Kidney (tissue), 13 donors: ENCODE measurements at regions not wholly inside any gene's neighbourhood (a gene's known extent, or its start where the extent isn't known, plus 50 kb on each side); places are given as distances from the start of the nearest gene placed in this dataset.

ENCODE experiments used
- DNase-seq, 5 donors: peaks; one replicate each; pipeline ENCODE4 v3.0.0-alpha.2; 2013 to 2020
- FAIRE-seq: peaks from 2 replicates; lab custom pipeline; 2012; peaks lifted over from hg19 to GRCh38; lab: Jason Lieb, UNC
- H3K27ac ChIP-seq, 2 donors: one replicate each; pipeline ENCODE4 v1.7.0; 2013; ENCODE audit warnings: low read depth in 2 of 2, low read length in 2 of 2, inconsistent platforms in 1 of 2
- H3K27me3 ChIP-seq: one replicate; pipeline ENCODE4 v1.7.1; 2013; ENCODE audit warnings: low read length, inconsistent platforms; ENCODE audit not compliant: control insufficient read depth, insufficient read depth
- H3K36me3 ChIP-seq, 3 donors: one replicate each; pipeline versions ENCODE4 v1.7.0 to v1.7.1; 2013; ENCODE audit warnings: low read length in 3 of 3, control low read depth in 1 of 3, inconsistent platforms in 1 of 3; ENCODE audit not compliant: insufficient read depth in 3 of 3, control insufficient read depth in 2 of 3
- H3K4me1 ChIP-seq, 3 donors: one replicate each; pipeline versions ENCODE4 v1.7.0 to v1.7.1; 2013; ENCODE audit warnings: low read length in 3 of 3, inconsistent platforms in 1 of 3, low read depth in 1 of 3; ENCODE audit not compliant: control insufficient read depth in 2 of 3, insufficient read depth in 2 of 3
- H3K4me3 ChIP-seq, 3 donors: one replicate each; pipeline versions ENCODE4 v1.7.0 to v1.8.1; 2013; ENCODE audit warnings: low read length in 3 of 3, control low read depth in 1 of 3, inconsistent platforms in 1 of 3
- H3K9ac ChIP-seq, 3 donors: one replicate each; pipeline versions ENCODE4 v1.7.0 to v1.7.1; 2013; ENCODE audit warnings: low read length in 3 of 3, control low read depth in 1 of 3, inconsistent platforms in 1 of 3
- H3K9me3 ChIP-seq, 3 donors: one replicate each; pipeline versions ENCODE4 v1.7.0 to v1.7.1; 2013; ENCODE audit warnings: low read length in 3 of 3, control low read depth in 1 of 3, inconsistent platforms in 1 of 3; ENCODE audit not compliant: control insufficient read depth in 2 of 3, insufficient read depth in 1 of 3
- intact Hi-C: fragments of 100-400 bp; cut with DNase I; formaldehyde crosslinking; loops from one replicate; pipeline ENCODE4 v1.11.1; 2022
- TF ChIP-seq, protein P1 (sequence below): IDR thresholded peaks from 3 replicates; pipeline ENCODE4 v1.5.1; 2012; ENCODE audit warnings: mild to moderate bottlenecking, moderate library complexity, borderline replicate concordance; ENCODE audit not compliant: insufficient read depth; ENCODE audit errors: extremely low read depth
- donor health status: control.
- donor health status: control.
- donor health status: control.
- donor health status: control.
- donor health status: control.
- donor health status: DM: yes; HTN: yes; CAD: no.
- donor health status: Normal renal cell carcinoma (clear cell type).

DNA sequence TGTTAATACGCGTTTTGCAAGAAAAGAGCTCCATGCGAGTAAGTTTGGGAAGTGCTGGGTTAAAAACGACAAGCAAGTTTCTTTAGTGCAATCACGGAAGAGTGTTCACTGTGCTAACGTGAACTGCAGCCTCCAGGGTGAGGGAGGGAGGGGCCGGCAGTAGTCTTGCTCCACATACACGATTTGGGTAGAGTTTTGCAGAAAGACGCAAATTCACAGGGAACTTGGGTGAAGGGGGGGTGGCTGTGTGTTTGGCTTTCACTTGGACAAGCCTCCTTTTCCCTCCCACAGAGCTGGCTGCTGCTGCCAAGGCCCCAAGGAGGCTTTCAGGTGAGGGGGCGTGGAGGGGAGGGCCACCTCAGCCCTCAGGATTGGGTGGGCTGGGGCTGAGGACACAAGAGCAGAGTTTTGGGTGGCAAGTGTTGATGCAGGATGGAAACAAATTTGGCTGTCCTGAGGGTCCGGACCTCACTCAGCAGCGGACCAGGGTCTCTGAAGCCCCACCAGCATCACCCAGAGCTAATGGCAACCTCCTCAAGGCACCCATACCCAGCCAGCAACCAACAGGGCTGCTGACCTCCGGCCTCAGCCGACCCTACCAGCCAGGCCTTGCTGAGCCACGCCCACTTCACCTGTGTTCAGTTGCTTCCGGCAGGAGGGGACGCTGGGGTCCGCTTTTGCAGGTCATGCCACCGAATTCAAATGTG, 204.5 kb downstream of the ERMARD start:
- Histone ChIP-seq H3K9ac (no peak overlapping the region), H3K27me3 (no peaks in the 10 kb centered on the region), H3K9me3 (peaks cover 0 to 2% (median 0%) of the 10 kb centered on the region in 3 donors), H3K4me3 (no peak overlapping the region), H3K27ac (no peak overlapping the region), H3K36me3 (no peaks in the 10 kb centered on the region), H3K4me1 (peaks cover 0 to 4% (median 3%) of the 10 kb centered on the region in 3 donors)
- FAIRE-seq (no peak), DNase-seq (peak in 2 of 5 donors; percentile 39 to 61)
- TF ChIP-seq, protein P1, sequence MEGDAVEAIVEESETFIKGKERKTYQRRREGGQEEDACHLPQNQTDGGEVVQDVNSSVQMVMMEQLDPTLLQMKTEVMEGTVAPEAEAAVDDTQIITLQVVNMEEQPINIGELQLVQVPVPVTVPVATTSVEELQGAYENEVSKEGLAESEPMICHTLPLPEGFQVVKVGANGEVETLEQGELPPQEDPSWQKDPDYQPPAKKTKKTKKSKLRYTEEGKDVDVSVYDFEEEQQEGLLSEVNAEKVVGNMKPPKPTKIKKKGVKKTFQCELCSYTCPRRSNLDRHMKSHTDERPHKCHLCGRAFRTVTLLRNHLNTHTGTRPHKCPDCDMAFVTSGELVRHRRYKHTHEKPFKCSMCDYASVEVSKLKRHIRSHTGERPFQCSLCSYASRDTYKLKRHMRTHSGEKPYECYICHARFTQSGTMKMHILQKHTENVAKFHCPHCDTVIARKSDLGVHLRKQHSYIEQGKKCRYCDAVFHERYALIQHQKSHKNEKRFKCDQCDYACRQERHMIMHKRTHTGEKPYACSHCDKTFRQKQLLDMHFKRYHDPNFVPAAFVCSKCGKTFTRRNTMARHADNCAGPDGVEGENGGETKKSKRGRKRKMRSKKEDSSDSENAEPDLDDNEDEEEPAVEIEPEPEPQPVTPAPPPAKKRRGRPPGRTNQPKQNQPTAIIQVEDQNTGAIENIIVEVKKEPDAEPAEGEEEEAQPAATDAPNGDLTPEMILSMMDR, result no peak
- intact Hi-C loops, result no loop called here

DNA sequence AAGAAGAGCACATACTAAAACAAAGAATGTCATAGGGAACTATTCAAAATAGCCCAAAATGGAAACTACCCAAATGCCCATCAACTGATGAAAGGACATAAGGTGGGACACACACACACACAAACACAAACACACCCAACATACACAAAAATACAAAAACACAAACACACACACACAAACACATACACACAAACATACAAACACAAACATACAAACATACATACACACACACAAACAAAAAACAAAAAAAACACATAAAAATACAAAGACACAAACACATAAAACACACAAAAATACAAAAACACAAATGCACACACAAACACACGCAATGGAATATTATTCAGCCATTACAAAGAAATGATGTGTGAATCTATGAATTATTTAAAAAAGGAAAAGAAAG, 203.6 kb downstream of the ERMARD start:
- no peak for DNase-seq

DNA sequence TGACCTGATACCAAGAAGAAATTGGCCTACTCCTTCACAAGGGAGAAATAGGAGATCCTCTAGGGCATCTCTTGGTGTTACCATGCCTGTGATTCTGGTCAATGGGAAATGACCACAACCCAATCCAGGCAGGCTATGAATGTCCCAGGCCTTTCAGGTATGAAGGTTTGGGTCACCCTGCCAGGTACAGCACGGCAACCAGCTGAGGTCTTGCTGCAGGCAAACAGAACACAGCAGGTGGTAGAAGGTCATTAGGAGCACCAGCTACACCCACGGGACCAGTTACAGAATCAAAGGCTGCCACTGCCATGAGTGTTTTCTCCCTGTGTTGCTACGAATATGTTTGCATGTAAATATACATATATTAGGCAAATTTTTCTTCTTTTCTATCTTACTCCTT, 202.3 kb downstream of the ERMARD start:
- intact Hi-C loops, result no loop called here
- Histone ChIP-seq H3K4me3 (no peak overlapping the region), H3K27me3 (no peaks in the 10 kb centered on the region), H3K27ac (no peak overlapping the region), H3K36me3 (no peaks in the 10 kb centered on the region), H3K4me1 (no peaks in the 10 kb centered on the region), H3K9ac (no peak overlapping the region), H3K9me3 (peaks cover 0 to 2% (median 0%) of the 10 kb centered on the region in 3 donors)
- FAIRE-seq (no peak), DNase-seq (no peak)
- TF ChIP-seq, protein P1, result no peak

More for the DNA sequence above, 203.6 kb downstream of the ERMARD start:
- no peak for FAIRE-seq
- TF ChIP-seq, protein P1, result no peak
- Histone ChIP-seq H3K4me1 (peaks cover 0 to 4% (median 3%) of the 10 kb centered on the region in 3 donors), H3K27me3 (no peaks in the 10 kb centered on the region), H3K4me3 (no peak overlapping the region), H3K9me3 (peaks cover 0 to 2% (median 0%) of the 10 kb centered on the region in 3 donors), H3K9ac (no peak overlapping the region), H3K36me3 (no peaks in the 10 kb centered on the region), H3K27ac (no peak overlapping the region)
- intact Hi-C loops, result no loop called here
